ENCODE measurements at regions not wholly inside any gene's neighbourhood (a gene's known extent, or its start where the extent isn't known, plus 50 kb on each side); places are given as distances from the start of the nearest gene placed in this dataset.

GRCh38 chr12:29970501-29970900 lies 186.8 kb upstream of the TMTC1 start:
- FAIRE-seq (no peak), ATAC-seq (no peak), DNase-seq (ENCODE audit: low read depth in 1 of 2, low spot score in 1 of 2) (no peak)
- no peak overlapping the region for H3K27ac ChIP-seq
- no peaks in the 10 kb centered on the region for H3K9me3 ChIP-seq
- WGBS (ENCODE audit: missing lambda C conversion rate), result 3% methylated on average over 3 of the region's 3 CpGs
- no peak for TF ChIP-seq FOSL2 (IDR thresholded peaks at IDR 0.05)
- TF ChIP-seq FOSL2 (CRISPR knock-in tag; IDR thresholded peaks at IDR 0.05), result no peak
- no peak for TF ChIP-seq JUNB (IDR thresholded peaks at IDR 0.05)
- no peak for TF ChIP-seq ESRRA (IDR thresholded peaks at IDR 0.05; ENCODE audit: borderline replicate concordance, low read length)
- TF ChIP-seq NFE2L2 (conservative IDR thresholded peaks at IDR 0.05; ENCODE audit: low read length), result no peak
- TF ChIP-seq TFCP2L1 (CRISPR knock-in tag; IDR thresholded peaks at IDR 0.05), result no peak
- TF ChIP-seq TP53 (CRISPR knock-in tag; IDR thresholded peaks at IDR 0.05), result no peak
- no peak for TF ChIP-seq HEYL (CRISPR knock-in tag; IDR thresholded peaks at IDR 0.05)
- TF ChIP-seq POLR2AphosphoS2 (conservative IDR thresholded peaks at IDR 0.05; ENCODE audit: low read length), result no peak
- TF ChIP-seq PHF8 (IDR thresholded peaks at IDR 0.05; ENCODE audit: borderline replicate concordance, low read depth), result no peak
- TF ChIP-seq RCOR1 (IDR thresholded peaks at IDR 0.05; ENCODE audit: low read depth, low read length), result no peak
- TF ChIP-seq ZC3H11A (IDR thresholded peaks at IDR 0.05), result no peak
- no peak for TF ChIP-seq NPAS2 (CRISPR knock-in tag; IDR thresholded peaks at IDR 0.05; ENCODE audit: borderline replicate concordance)
- no peak for TF ChIP-seq GATA3 (IDR thresholded peaks at IDR 0.05; ENCODE audit: borderline replicate concordance)
- TF ChIP-seq KDM5A (IDR thresholded peaks at IDR 0.05), result no peak
- no peak for TF ChIP-seq SMC3 (IDR thresholded peaks at IDR 0.05)
- TF ChIP-seq CHD2 (IDR thresholded peaks at IDR 0.05; ENCODE audit: low read length, partially characterized antibody), result no peak
- TF ChIP-seq EP300 (IDR thresholded peaks at IDR 0.05), result no peak
- no peak for TF ChIP-seq MAFK (IDR thresholded peaks at IDR 0.05; ENCODE audit: partially characterized antibody)
- no peak for TF ChIP-seq PBX3 (IDR thresholded peaks at IDR 0.05)
- H3K4me1 ChIP-seq, result no peaks in the 10 kb centered on the region
- CTCF ChIA-PET, result interaction anchor here (0.6 kb wide), 1 partner anchor 25 kb away, joined by 3 read pairs; no protein-coding TSS in a partner anchor
- POLR2A ChIA-PET, result no interaction called here
- H3K4me2 ChIP-seq, result no peak overlapping the region
- no peak overlapping the region for H3K4me3 ChIP-seq

GRCh38 chr12:29962276-29963035 lies 178.7 kb upstream of the TMTC1 start:
- Histone ChIP-seq H3K27ac (no peak overlapping the region), H3K4me2 (no peak overlapping the region), H3K4me3 (no peak overlapping the region), H3K4me1 (no peaks in the 10 kb centered on the region), H3K9me3 (no peaks in the 10 kb centered on the region)
- no peak for TF ChIP-seq REST (IDR thresholded peaks at IDR 0.05)
- no peak for TF ChIP-seq GATA3 (IDR thresholded peaks at IDR 0.05; ENCODE audit: borderline replicate concordance)
- TF ChIP-seq EP300 (IDR thresholded peaks at IDR 0.05), result no peak
- no peak for TF ChIP-seq SMC3 (IDR thresholded peaks at IDR 0.05)
- no peak for TF ChIP-seq CHD4 (IDR thresholded peaks at IDR 0.05; ENCODE audit: borderline replicate concordance)
- TF ChIP-seq KDM5A (IDR thresholded peaks at IDR 0.05), result no peak
- TF ChIP-seq HEYL (CRISPR knock-in tag; IDR thresholded peaks at IDR 0.05), result no peak
- TF ChIP-seq BCL3 (IDR thresholded peaks at IDR 0.05), result no peak
- TF ChIP-seq RAD21 (conservative IDR thresholded peaks at IDR 0.05 in 1 of 2, IDR thresholded peaks at IDR 0.05 in 1 of 2), result no peak
- TF ChIP-seq MYC (IDR thresholded peaks at IDR 0.05; ENCODE audit: borderline replicate concordance, low read length), result no peak
- no peak for TF ChIP-seq CTCF (IDR thresholded peaks at IDR 0.05)
- no peak for TF ChIP-seq RNF2 (IDR thresholded peaks at IDR 0.05; ENCODE audit: borderline replicate concordance, low read depth)
- FAIRE-seq, result no peak
- 45% methylated on average over 6 of the region's 6 CpGs for WGBS (ENCODE audit: missing lambda C conversion rate)
- POLR2A ChIA-PET, result no interaction called here
- CTCF ChIA-PET, result no interaction called here
- ATAC-seq, result no peak
- DNase-seq (ENCODE audit: low read depth in 1 of 2, low spot score in 1 of 2), result no peak

Data from A549 (cell line).